Right lobe of liver (tissue), 6 donors: ENCODE measurements at regions not wholly inside any gene's neighbourhood (a gene's known extent, or its start where the extent isn't known, plus 50 kb on each side); places are given as distances from the start of the nearest gene placed in this dataset.
"Not testable (repeated sequence)": the region's sequence is repeated elsewhere in the genome, so short reads cannot be mapped to it uniquely, and the experiment has no call there.

Experiments used
- ATAC-seq, 4 donors: fragments of 200-7000 bp; cut with Tn5 transposase; one replicate each; pipeline ENCODE4 v1.9.1; 2020; ENCODE audit warnings: mild to moderate bottlenecking in 4 of 4, moderate library complexity in 4 of 4
- DNase-seq, 3 donors: peaks; one replicate each; pipeline ENCODE4 v3.0.0-alpha.2; 2020
- H3K27ac ChIP-seq, 3 donors: fragments of 200-600 bp; one replicate each; pipeline ENCODE4 v1.8.0; 2022
- H3K27me3 ChIP-seq, 2 donors: fragments of 200-600 bp; one replicate each; pipeline ENCODE4 v1.8.0; 2022
- H3K36me3 ChIP-seq, 4 donors: fragments of 200-600 bp; sonication (generic) in 1 of 4; one replicate each; pipeline versions ENCODE4 v1.5.1 to v1.8.0; 2017 to 2022; ENCODE audit warnings: control low read depth in 1 of 4
- H3K4me1 ChIP-seq, 4 donors: fragments of 200-600 bp; sonication (generic) in 1 of 4; one replicate each; pipeline versions ENCODE4 v1.5.1 to v1.8.0; 2017 to 2022; ENCODE audit warnings: control low read depth in 1 of 4
- H3K4me3 ChIP-seq, 3 donors: fragments of 200-600 bp; one replicate each; pipeline ENCODE4 v1.8.0; 2022
- H3K9me3 ChIP-seq, 4 donors: fragments of 200-600 bp; sonication (generic) in 1 of 4; one replicate each; pipeline versions ENCODE4 v1.5.1 to v1.8.0; 2017 to 2022; ENCODE audit warnings: control low read depth in 1 of 4
- POLR2A ChIP-seq: fragments of 450-650 bp; IDR thresholded peaks from one replicate; pipeline ENCODE4 v1.6.1; 2017; ENCODE audit warnings: antibody characterized with exemption, mild to moderate bottlenecking
- WGBS: methylation state at CpG from one replicate; pipeline ENCODE4 v1.1.6; 2018; ENCODE audit warnings: low coverage, low lambda C conversion rate; ENCODE audit not compliant: insufficient coverage; ENCODE audit errors: missing lambda C conversion rate; 5-methylcytosine and 5-hydroxymethylcytosine counted together
- intact Hi-C, 2 donors: fragments of 100-400 bp; cut with DNase I; formaldehyde crosslinking; loops; one replicate each; pipeline versions ENCODE4 v1.11.2 to v1.14.1; 2022
- TF ChIP-seq, protein P1 (sequence below), 4 donors: fragments of 200-600 bp in 3 of 4; fragments of 450-650 bp in 1 of 4; IDR thresholded peaks; one replicate each; pipeline versions ENCODE4 v1.5.1 to v1.8.0; 2016 to 2022; ENCODE audit warnings: antibody characterized with exemption in 4 of 4, mild to moderate bottlenecking in 2 of 4
- donor health status: DM: no; HTN: yes; CAD: no.
- donor health status: DM: no; HTN: no; CAD: no.
- donor health status: DM: no; HTN: no; CAD: no.
- donor health status: DM: no; HTN: yes; CAD: no.
- donor health status: DM: no; HTN: yes; CAD: no.

DNA sequence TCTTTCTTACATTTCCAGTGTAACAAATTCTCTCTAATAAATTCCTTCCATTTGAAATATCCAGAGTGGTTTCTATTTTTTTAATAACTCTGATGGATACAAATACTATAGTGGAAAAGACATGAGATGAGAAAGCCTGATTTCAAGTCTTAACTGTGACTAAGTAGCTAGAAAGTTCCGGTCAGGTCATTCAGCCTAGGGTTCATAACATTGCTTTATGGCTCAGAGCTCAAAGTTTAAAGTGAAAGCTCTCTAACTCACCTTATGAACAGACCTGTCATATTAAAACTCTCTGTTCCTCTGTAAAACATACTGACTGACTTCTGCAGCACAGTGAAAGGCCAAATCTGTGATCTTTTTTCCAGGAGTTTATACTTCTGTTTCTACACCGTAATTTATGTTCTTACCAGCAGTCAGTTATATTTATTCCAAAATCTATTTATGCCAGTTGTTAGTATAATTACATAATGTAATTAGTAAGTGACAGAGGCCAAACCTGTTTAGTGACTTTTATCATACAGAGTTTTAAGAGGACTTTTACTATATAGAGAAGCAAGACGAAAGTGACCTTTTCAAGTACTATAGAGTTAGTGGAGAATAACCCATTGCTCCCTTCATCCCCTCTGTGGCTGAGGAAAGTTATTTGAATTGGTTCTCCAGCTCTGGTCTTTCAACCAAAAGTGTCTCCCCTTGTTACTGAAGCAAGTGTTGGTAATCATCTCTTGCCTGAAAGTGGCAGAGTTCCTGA lies 118.8 kb upstream of the PDE1A start:
- Histone ChIP-seq H3K9me3 (no peaks in the 10 kb centered on the region), H3K4me3 (no peak overlapping the region), H3K4me1 (no peaks in the 10 kb centered on the region), H3K27ac (no peak overlapping the region), H3K36me3 (no peaks in the 10 kb centered on the region), H3K27me3 (no peaks in the 10 kb centered on the region)
- WGBS = 53% methylated on average over 3 of the region's 3 CpGs
- intact Hi-C loops = no loop called here
- DNase-seq (no peak), ATAC-seq (no peak)
- TF ChIP-seq, protein P1, sequence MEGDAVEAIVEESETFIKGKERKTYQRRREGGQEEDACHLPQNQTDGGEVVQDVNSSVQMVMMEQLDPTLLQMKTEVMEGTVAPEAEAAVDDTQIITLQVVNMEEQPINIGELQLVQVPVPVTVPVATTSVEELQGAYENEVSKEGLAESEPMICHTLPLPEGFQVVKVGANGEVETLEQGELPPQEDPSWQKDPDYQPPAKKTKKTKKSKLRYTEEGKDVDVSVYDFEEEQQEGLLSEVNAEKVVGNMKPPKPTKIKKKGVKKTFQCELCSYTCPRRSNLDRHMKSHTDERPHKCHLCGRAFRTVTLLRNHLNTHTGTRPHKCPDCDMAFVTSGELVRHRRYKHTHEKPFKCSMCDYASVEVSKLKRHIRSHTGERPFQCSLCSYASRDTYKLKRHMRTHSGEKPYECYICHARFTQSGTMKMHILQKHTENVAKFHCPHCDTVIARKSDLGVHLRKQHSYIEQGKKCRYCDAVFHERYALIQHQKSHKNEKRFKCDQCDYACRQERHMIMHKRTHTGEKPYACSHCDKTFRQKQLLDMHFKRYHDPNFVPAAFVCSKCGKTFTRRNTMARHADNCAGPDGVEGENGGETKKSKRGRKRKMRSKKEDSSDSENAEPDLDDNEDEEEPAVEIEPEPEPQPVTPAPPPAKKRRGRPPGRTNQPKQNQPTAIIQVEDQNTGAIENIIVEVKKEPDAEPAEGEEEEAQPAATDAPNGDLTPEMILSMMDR (IDR thresholded peaks at IDR 0.05) = no peak
- no peak for TF ChIP-seq POLR2A

- DNase-seq (no peak), ATAC-seq (no peak)
- no peak overlapping the region for H3K4me3 ChIP-seq
- TF ChIP-seq POLR2A = no peak
- TF ChIP-seq, protein P1 (IDR thresholded peaks at IDR 0.05) = no peak
- H3K9me3 ChIP-seq = no peaks in the 10 kb centered on the region
- H3K36me3 ChIP-seq = no peaks in the 10 kb centered on the region
- H3K4me1 ChIP-seq = no peaks in the 10 kb centered on the region
- no peaks in the 10 kb centered on the region for H3K27me3 ChIP-seq
- intact Hi-C loops = no loop called here
- H3K27ac ChIP-seq = no peak overlapping the region
- WGBS = 33% methylated on average over 7 of the region's 7 CpGs
Measured at GRCh38 chr2:182548031-182548950, 121.5 kb upstream of the PDE1A start.

DNA sequence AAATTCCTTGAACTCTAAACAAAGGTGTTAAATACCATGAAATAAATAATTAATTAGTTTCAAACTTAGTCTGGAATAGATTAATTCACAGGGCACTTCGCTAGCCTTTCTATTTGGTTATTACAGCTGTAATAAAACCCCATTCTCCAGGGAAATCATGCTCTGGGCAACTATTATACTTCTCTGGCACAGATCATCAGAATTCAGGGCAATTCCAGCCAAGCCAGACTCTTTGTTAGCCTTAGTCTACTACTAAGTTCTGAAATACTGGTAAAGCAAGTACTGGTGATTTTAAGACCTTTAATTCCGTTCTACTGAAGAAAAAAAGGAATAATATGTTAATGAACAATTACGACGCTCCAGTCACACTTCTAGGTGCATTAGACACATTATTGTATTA lies 123.4 kb upstream of the PDE1A start:
- DNase-seq = no peak
- Histone ChIP-seq H3K27me3 (no peaks in the 10 kb centered on the region), H3K4me1 (no peaks in the 10 kb centered on the region), H3K4me3 (no peak overlapping the region), H3K36me3 (no peaks in the 10 kb centered on the region), H3K9me3 (no peaks in the 10 kb centered on the region), H3K27ac (no peak overlapping the region)
- intact Hi-C loops = no loop called here
- no peak for TF ChIP-seq POLR2A
- TF ChIP-seq, protein P1 (IDR thresholded peaks at IDR 0.05) = no peak
- WGBS = 59% methylated on average over 4 of the region's 4 CpGs
- ATAC-seq = no peak

DNA sequence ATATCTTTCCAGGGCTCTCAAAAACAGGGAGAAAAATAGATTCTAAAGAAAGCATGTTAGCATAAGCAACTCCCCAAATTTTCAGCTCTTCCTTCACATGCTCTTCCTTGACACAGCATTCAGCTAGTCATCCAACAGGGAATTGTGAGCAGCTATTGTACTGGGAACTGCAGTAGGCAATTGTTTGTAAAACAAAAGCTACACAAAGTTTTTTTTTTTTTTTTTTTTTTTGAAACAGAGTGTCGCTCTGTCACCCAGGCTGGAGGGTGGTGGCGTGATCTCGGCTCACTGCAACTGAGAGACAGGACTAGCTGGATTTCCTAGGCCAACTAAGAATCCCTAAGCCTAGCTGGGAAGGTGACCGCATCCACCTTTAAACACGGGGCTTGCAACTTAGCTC lies 125.4 kb upstream of the PDE1A start:
- H3K36me3 ChIP-seq, H3K27ac ChIP-seq, H3K4me1 ChIP-seq, DNase-seq, ATAC-seq, H3K4me3 ChIP-seq, H3K27me3 ChIP-seq, intact Hi-C loops, H3K9me3 ChIP-seq: not testable (repeated sequence)
- WGBS = 76% methylated on average over 5 of the region's 5 CpGs

GRCh38 chr2:182552785-182553184 lies 125.9 kb upstream of the PDE1A start:
- WGBS = 69% methylated on average over 9 of the region's 16 CpGs
- H3K9me3 ChIP-seq, H3K27ac ChIP-seq, H3K4me1 ChIP-seq, H3K4me3 ChIP-seq, H3K27me3 ChIP-seq, intact Hi-C loops, DNase-seq, H3K36me3 ChIP-seq, ATAC-seq: not testable (repeated sequence)
